A673 (cell line): ENCODE measurements at regions not wholly inside any gene's neighbourhood (a gene's known extent, or its start where the extent isn't known, plus 50 kb on each side); places are given as distances from the start of the nearest gene placed in this dataset.
A peak's percentile ranks its signal among the peaks of the same experiment; 100 is the strongest.

Experiments
- BruUV-seq: library from RNA; stranded (reverse); fragments of 400-500 nt; replicated peaks from 2 replicates; lab custom pipeline; 2021; lab: Mats Ljungman, UMichigan
- CTCF ChIA-PET: fragments of 300-600 bp; sonication (Branson Sonifier 250); formaldehyde crosslinking; loops from one replicate; lab custom pipeline; 2022; ENCODE audit warnings: antibody characterized with exemption; lab: Charles Lee
- POLR2A ChIA-PET: fragments of 300-600 bp; sonication (Branson Sonifier 250); formaldehyde crosslinking; loops from one replicate; lab custom pipeline; 2022; ENCODE audit warnings: antibody characterized with exemption; ENCODE audit not compliant: low non-redundant PET; lab: Charles Lee
- DNase-seq: peaks from one replicate; pipeline ENCODE4 v3.0.0-alpha.2; 2015; ENCODE audit warnings: low spot score
- H3K27ac ChIP-seq: fragments of 200-600 bp; sonication (generic); 2 replicates; pipeline ENCODE4 v1.5.1; 2016; ENCODE audit warnings: mixed run types, low read depth, mild to moderate bottlenecking, mixed read lengths, antibody characterized with exemption, low read length; ENCODE audit not compliant: poor library complexity, severe bottlenecking
- H3K27me3 ChIP-seq: fragments of 200-600 bp; sonication (generic); replicated peaks from 2 replicates; pipeline ENCODE4 v1.6.1; 2017; ENCODE audit warnings: mixed run types, low read depth, mild to moderate bottlenecking, mixed read lengths, antibody characterized with exemption, low read length; ENCODE audit not compliant: insufficient read depth, poor library complexity
- H3K36me3 ChIP-seq: fragments of 200-600 bp; sonication (generic); 2 replicates; pipeline ENCODE4 v1.6.1; 2016; ENCODE audit warnings: mixed run types, mild to moderate bottlenecking, mixed read lengths, antibody characterized with exemption, low read length; ENCODE audit not compliant: insufficient read depth, poor library complexity, severe bottlenecking
- H3K4me1 ChIP-seq: fragments of 200-600 bp; sonication (generic); 2 replicates; pipeline ENCODE4 v1.6.1; 2017; ENCODE audit warnings: mixed run types, mild to moderate bottlenecking, mixed read lengths, antibody characterized with exemption, low read length; ENCODE audit not compliant: insufficient read depth, poor library complexity, severe bottlenecking
- H3K4me3 ChIP-seq: fragments of 200-600 bp; sonication (generic); 2 replicates; pipeline ENCODE4 v1.5.1; 2016; ENCODE audit warnings: low read depth, mixed run types, mild to moderate bottlenecking, mixed read lengths, low read length; ENCODE audit not compliant: poor library complexity, severe bottlenecking
- H3K9me3 ChIP-seq: fragments of 200-600 bp; sonication (generic); 2 replicates; pipeline ENCODE4 v1.6.1; 2016; ENCODE audit warnings: mixed run types, low read depth, mild to moderate bottlenecking, mixed read lengths, antibody characterized with exemption, low read length; ENCODE audit not compliant: poor library complexity, severe bottlenecking
- EZH2 ChIP-seq: fragments of 200-600 bp; sonication (generic); IDR thresholded peaks from 2 replicates; pipeline ENCODE4 v1.6.1; 2017; ENCODE audit warnings: borderline replicate concordance, low read depth, mild to moderate bottlenecking, mixed read lengths, antibody characterized with exemption, low read length; ENCODE audit not compliant: poor library complexity, severe bottlenecking
- intact Hi-C: fragments of 100-400 bp; cut with micrococcal nuclease; formaldehyde crosslinking; loops from one replicate; pipeline ENCODE4 v1.10.0; 2022; ENCODE audit not compliant: unreplicated experiment
- TF ChIP-seq, protein P1 (sequence below): fragments of 300-800, 200-600 bp; sonication (generic); conservative IDR thresholded peaks from 2 replicates; pipeline ENCODE4 v1.5.1; 2017; ENCODE audit warnings: low read depth, mild to moderate bottlenecking, antibody characterized with exemption, low read length, moderate library complexity, mixed read lengths

DNA sequence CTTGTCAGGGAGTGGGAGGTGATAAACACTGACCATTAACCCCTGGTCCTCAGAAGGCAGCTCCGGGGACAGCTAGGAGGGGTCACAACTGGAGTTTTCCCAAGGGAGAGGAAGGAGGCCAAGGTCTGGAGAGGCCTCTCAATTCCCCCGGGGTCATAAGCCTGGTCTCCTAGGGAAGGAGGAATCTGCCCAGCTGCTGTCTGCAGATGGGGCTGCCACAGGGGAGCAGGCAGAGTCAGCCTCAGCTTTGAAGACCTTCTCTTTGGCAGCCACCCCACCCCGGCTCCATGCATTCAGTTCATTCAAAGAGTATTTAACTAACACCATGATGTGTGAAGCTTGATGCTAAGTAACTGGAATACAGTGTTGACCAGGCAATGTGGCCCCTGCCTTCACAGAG, 74.6 kb upstream of the HSPA9 start:
- no peak overlapping the region for H3K27ac ChIP-seq
- H3K36me3 ChIP-seq: no peaks in the 10 kb centered on the region
- no peaks in the 10 kb centered on the region for H3K27me3 ChIP-seq
- H3K4me3 ChIP-seq: no peak overlapping the region
- ChIA-PET CTCF (interaction anchor here (0.5 to 1.0 kb wide), 3 partner anchors 38 to 116 kb away, joined by 3 to 8 read pairs (median 4); no protein-coding TSS in a partner anchor), POLR2A (no interaction called here)
- no TSS peak for BruUV-seq
- peak; percentile 29 for DNase-seq
- intact Hi-C loops: loop anchor here (10.0 kb wide), 1 partner anchor 285 kb away; no protein-coding TSS in a partner anchor
- no peak for TF ChIP-seq EZH2
- TF ChIP-seq, protein P1, sequence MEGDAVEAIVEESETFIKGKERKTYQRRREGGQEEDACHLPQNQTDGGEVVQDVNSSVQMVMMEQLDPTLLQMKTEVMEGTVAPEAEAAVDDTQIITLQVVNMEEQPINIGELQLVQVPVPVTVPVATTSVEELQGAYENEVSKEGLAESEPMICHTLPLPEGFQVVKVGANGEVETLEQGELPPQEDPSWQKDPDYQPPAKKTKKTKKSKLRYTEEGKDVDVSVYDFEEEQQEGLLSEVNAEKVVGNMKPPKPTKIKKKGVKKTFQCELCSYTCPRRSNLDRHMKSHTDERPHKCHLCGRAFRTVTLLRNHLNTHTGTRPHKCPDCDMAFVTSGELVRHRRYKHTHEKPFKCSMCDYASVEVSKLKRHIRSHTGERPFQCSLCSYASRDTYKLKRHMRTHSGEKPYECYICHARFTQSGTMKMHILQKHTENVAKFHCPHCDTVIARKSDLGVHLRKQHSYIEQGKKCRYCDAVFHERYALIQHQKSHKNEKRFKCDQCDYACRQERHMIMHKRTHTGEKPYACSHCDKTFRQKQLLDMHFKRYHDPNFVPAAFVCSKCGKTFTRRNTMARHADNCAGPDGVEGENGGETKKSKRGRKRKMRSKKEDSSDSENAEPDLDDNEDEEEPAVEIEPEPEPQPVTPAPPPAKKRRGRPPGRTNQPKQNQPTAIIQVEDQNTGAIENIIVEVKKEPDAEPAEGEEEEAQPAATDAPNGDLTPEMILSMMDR: no peak
- H3K9me3 ChIP-seq: no peaks in the 10 kb centered on the region
- peaks cover 25% of the 10 kb centered on the region for H3K4me1 ChIP-seq

- no TSS peak for BruUV-seq
- Histone ChIP-seq H3K9me3 (no peaks in the 10 kb centered on the region), H3K4me3 (no peak overlapping the region), H3K4me1 (peaks cover 25% of the 10 kb centered on the region), H3K27ac (no peak overlapping the region), H3K36me3 (no peaks in the 10 kb centered on the region), H3K27me3 (no peaks in the 10 kb centered on the region)
- TF ChIP-seq, protein P1: no peak
- TF ChIP-seq EZH2: no peak
- intact Hi-C loops: loop anchor here (10.0 kb wide), 1 partner anchor 285 kb away; no protein-coding TSS in a partner anchor
- POLR2A ChIA-PET: no interaction called here
- DNase-seq: peak; percentile 69
- CTCF ChIA-PET: interaction anchor here (0.5 to 1.0 kb wide), 4 partner anchors 38 to 630 kb away, joined by 3 to 8 read pairs (median 4); no protein-coding TSS in a partner anchor
These were observed 74.1 kb upstream of the HSPA9 start for GRCh38 chr5:138649316-138649720.

- TF ChIP-seq EZH2: no peak
- TF ChIP-seq, protein P1: no peak
- Histone ChIP-seq H3K27me3 (no peaks in the 10 kb centered on the region), H3K27ac (no peak overlapping the region), H3K4me1 (peaks cover 25% of the 10 kb centered on the region), H3K4me3 (no peak overlapping the region), H3K9me3 (no peaks in the 10 kb centered on the region), H3K36me3 (no peaks in the 10 kb centered on the region)
- ChIA-PET CTCF (interaction anchor here (0.6 kb wide), 1 partner anchor 630 kb away, joined by 3 read pairs; no protein-coding TSS in a partner anchor), POLR2A (no interaction called here)
- no peak for DNase-seq
- intact Hi-C loops: loop anchor here (10.0 kb wide), 1 partner anchor 286 kb away; no protein-coding TSS in a partner anchor
- no TSS peak for BruUV-seq
These were observed 73.6 kb upstream of the HSPA9 start for GRCh38 chr5:138648841-138649240.
